Astrocyte (in vitro differentiated cells and primary cell): ENCODE measurements at regions not wholly inside any gene's neighbourhood (a gene's known extent, or its start where the extent isn't known, plus 50 kb on each side); places are given as distances from the start of the nearest gene placed in this dataset.

ENCODE experiments used
- CTCF ChIP-seq: IDR thresholded peaks from 2 replicates; pipeline ENCODE4 v1.5.1; 2011; ENCODE audit warnings: low read depth, mild to moderate bottlenecking, inconsistent platforms, low read length, moderate library complexity; ENCODE audit not compliant: insufficient read depth
- EZH2 ChIP-seq: IDR thresholded peaks from 2 replicates; pipeline ENCODE4 v1.6.1; 2012; ENCODE audit warnings: mild to moderate bottlenecking, low read length, inconsistent platforms; ENCODE audit not compliant: insufficient read depth

- no peak for TF ChIP-seq EZH2
- no peak for TF ChIP-seq CTCF
Measured at GRCh38 chr12:62075870-62076269, 184.3 kb upstream of the USP15 start.
